PFSK-1 (cell line): ENCODE measurements at regions not wholly inside any gene's neighbourhood (a gene's known extent, or its start where the extent isn't known, plus 50 kb on each side); places are given as distances from the start of the nearest gene placed in this dataset.

Experiments used
- FOXP2 ChIP-seq: optimal IDR thresholded peaks from 2 replicates; pipeline ENCODE3; 2011; ENCODE audit warnings: borderline replicate concordance, control low read depth, inconsistent platforms; ENCODE audit not compliant: insufficient read depth; ENCODE audit errors: extremely low read length, extremely low read depth
- POLR2AphosphoS5 ChIP-seq: IDR thresholded peaks from 2 replicates; pipeline ENCODE4 v1.6.1; 2012; ENCODE audit warnings: low read depth, mild to moderate bottlenecking, control low read depth, low read length, moderate library complexity
- REST ChIP-seq, 2 experiments: IDR thresholded peaks; 2 replicates each; pipeline versions ENCODE4 v1.6.1 to v1.8.0; 2011 to 2012; ENCODE audit warnings: low read depth in 2 of 2, low read length in 2 of 2, control low read depth in 1 of 2, inconsistent platforms in 1 of 2, mild to moderate bottlenecking in 1 of 2, moderate library complexity in 1 of 2; ENCODE audit not compliant: insufficient read depth in 1 of 2
- TAF1 ChIP-seq: IDR thresholded peaks from 2 replicates; pipeline ENCODE4 v1.6.1; 2012; ENCODE audit warnings: low read length, control low read depth, borderline replicate concordance; ENCODE audit not compliant: insufficient read depth

- TF ChIP-seq POLR2AphosphoS5 (no peak), FOXP2 (no peak), REST (IDR thresholded peaks at IDR 0.05; ENCODE audit: insufficient read depth in 1 of 2, low read depth in 2 of 2, low read length in 2 of 2) (no peak), TAF1 (no peak)
Measured at GRCh38 chr4:180566492-180566891, 1676.7 kb upstream of the TENM3 start.
